Skeletal muscle satellite cell (primary cell): ENCODE measurements at regions not wholly inside any gene's neighbourhood (a gene's known extent, or its start where the extent isn't known, plus 50 kb on each side); places are given as distances from the start of the nearest gene placed in this dataset.

ENCODE experiments used
- H3K27me3 ChIP-seq: 2 replicates; pipeline ENCODE4 v1.7.0; 2013; ENCODE audit warnings: low read length; ENCODE audit not compliant: control insufficient read depth, insufficient read depth
- H3K36me3 ChIP-seq: 2 replicates; pipeline ENCODE4 v1.7.0; 2013; ENCODE audit warnings: mild to moderate bottlenecking, control low read depth, low read length; ENCODE audit not compliant: insufficient read depth
- H3K4me1 ChIP-seq: 2 replicates; pipeline ENCODE4 v1.7.0; 2013; ENCODE audit warnings: low read length; ENCODE audit not compliant: control insufficient read depth, insufficient read depth
- H3K4me2 ChIP-seq: 2 replicates; pipeline ENCODE4 v1.7.0; 2013; ENCODE audit warnings: mild to moderate bottlenecking, low read length
- H3K4me3 ChIP-seq: 2 replicates; pipeline ENCODE4 v1.7.0; 2013; ENCODE audit warnings: low read length
- H3K9ac ChIP-seq: 2 replicates; pipeline ENCODE4 v1.7.0; 2013; ENCODE audit warnings: mild to moderate bottlenecking, low read depth, low read length, moderate library complexity
- H3K9me3 ChIP-seq: replicated peaks from 2 replicates; pipeline ENCODE4 v1.7.0; 2013; ENCODE audit warnings: mild to moderate bottlenecking, control low read depth, low read length

GRCh38 chr3:111428301-111428700 lies 113.7 kb upstream of the CD96 start:
- no peak overlapping the region for H3K4me2 ChIP-seq
- no peaks in the 10 kb centered on the region for H3K4me1 ChIP-seq
- H3K4me3 ChIP-seq = no peak overlapping the region
- H3K9ac ChIP-seq = no peak overlapping the region
- H3K27me3 ChIP-seq = peaks cover 4% of the 10 kb centered on the region
- no peaks in the 10 kb centered on the region for H3K36me3 ChIP-seq
- H3K9me3 ChIP-seq = no peaks in the 10 kb centered on the region

- Histone ChIP-seq H3K4me2 (no peak overlapping the region), H3K27me3 (no peaks in the 10 kb centered on the region), H3K9me3 (no peaks in the 10 kb centered on the region), H3K36me3 (no peaks in the 10 kb centered on the region), H3K9ac (no peak overlapping the region), H3K4me1 (no peaks in the 10 kb centered on the region), H3K4me3 (no peak overlapping the region)
Measured at GRCh38 chr3:111434941-111435622, 106.9 kb upstream of the CD96 start.

- Histone ChIP-seq H3K4me3 (no peak overlapping the region), H3K4me2 (no peak overlapping the region), H3K27me3 (no peaks in the 10 kb centered on the region), H3K9ac (no peak overlapping the region), H3K36me3 (no peaks in the 10 kb centered on the region), H3K4me1 (no peaks in the 10 kb centered on the region), H3K9me3 (no peaks in the 10 kb centered on the region)
Measured at GRCh38 chr3:111438283-111438682, 103.7 kb upstream of the CD96 start.

- Histone ChIP-seq H3K9me3 (no peaks in the 10 kb centered on the region), H3K9ac (no peak overlapping the region), H3K4me2 (no peak overlapping the region), H3K27me3 (peaks cover under 1% of the 10 kb centered on the region), H3K4me3 (no peak overlapping the region), H3K36me3 (no peaks in the 10 kb centered on the region), H3K4me1 (no peaks in the 10 kb centered on the region)
Measured at GRCh38 chr3:111454551-111454950, 87.4 kb upstream of the CD96 start.

GRCh38 chr3:111465081-111465670 lies 76.8 kb upstream of the CD96 start:
- Histone ChIP-seq H3K4me3 (no peak overlapping the region), H3K9ac (no peak overlapping the region), H3K36me3 (no peaks in the 10 kb centered on the region), H3K9me3 (no peaks in the 10 kb centered on the region), H3K4me1 (no peaks in the 10 kb centered on the region), H3K4me2 (no peak overlapping the region), H3K27me3 (peaks cover 12% of the 10 kb centered on the region)

- no peak overlapping the region for H3K4me3 ChIP-seq
Measured at GRCh38 chr3:111470032-111470431, 72.0 kb upstream of the CD96 start.

GRCh38 chr3:111471831-111472230 lies 70.2 kb upstream of the CD96 start:
- peaks cover 7% of the 10 kb centered on the region for H3K27me3 ChIP-seq
- H3K9ac ChIP-seq = no peak overlapping the region
- H3K4me3 ChIP-seq = no peak overlapping the region
- H3K4me1 ChIP-seq = no peaks in the 10 kb centered on the region
- H3K36me3 ChIP-seq = no peaks in the 10 kb centered on the region
- no peaks in the 10 kb centered on the region for H3K9me3 ChIP-seq
- H3K4me2 ChIP-seq = no peak overlapping the region

More at GRCh38 chr3:111470032-111470431, 72.0 kb upstream of the CD96 start:
- H3K4me1 ChIP-seq = no peaks in the 10 kb centered on the region
- H3K9me3 ChIP-seq = no peaks in the 10 kb centered on the region
- no peak overlapping the region for H3K4me2 ChIP-seq
- H3K27me3 ChIP-seq = peaks cover 9% of the 10 kb centered on the region
- H3K36me3 ChIP-seq = no peaks in the 10 kb centered on the region
- H3K9ac ChIP-seq = no peak overlapping the region

- H3K4me1 ChIP-seq = no peaks in the 10 kb centered on the region
- no peak overlapping the region for H3K4me3 ChIP-seq
- peaks cover 7% of the 10 kb centered on the region for H3K27me3 ChIP-seq
- H3K4me2 ChIP-seq = no peak overlapping the region
- H3K36me3 ChIP-seq = no peaks in the 10 kb centered on the region
- H3K9ac ChIP-seq = no peak overlapping the region
- H3K9me3 ChIP-seq = no peaks in the 10 kb centered on the region
Measured at GRCh38 chr3:111472556-111472955, 69.4 kb upstream of the CD96 start.

GRCh38 chr3:111473550-111473949 lies 68.4 kb upstream of the CD96 start:
- Histone ChIP-seq H3K4me1 (no peaks in the 10 kb centered on the region), H3K27me3 (peaks cover 7% of the 10 kb centered on the region), H3K9me3 (no peaks in the 10 kb centered on the region), H3K4me2 (no peak overlapping the region), H3K36me3 (no peaks in the 10 kb centered on the region), H3K9ac (no peak overlapping the region), H3K4me3 (no peak overlapping the region)

- Histone ChIP-seq H3K36me3 (no peaks in the 10 kb centered on the region), H3K9ac (no peak overlapping the region), H3K27me3 (peaks cover 5% of the 10 kb centered on the region), H3K4me3 (no peak overlapping the region), H3K4me1 (no peaks in the 10 kb centered on the region), H3K4me2 (no peak overlapping the region), H3K9me3 (no peaks in the 10 kb centered on the region)
Measured at GRCh38 chr3:111476701-111477100, 65.3 kb upstream of the CD96 start.

GRCh38 chr3:111480091-111480490 lies 61.9 kb upstream of the CD96 start:
- H3K27me3 ChIP-seq = peaks cover 3% of the 10 kb centered on the region
- H3K9me3 ChIP-seq = no peaks in the 10 kb centered on the region
- no peaks in the 10 kb centered on the region for H3K4me1 ChIP-seq
- no peaks in the 10 kb centered on the region for H3K36me3 ChIP-seq
- no peak overlapping the region for H3K4me3 ChIP-seq
- no peak overlapping the region for H3K4me2 ChIP-seq
- H3K9ac ChIP-seq = no peak overlapping the region

GRCh38 chr3:111481551-111481950 lies 60.4 kb upstream of the CD96 start:
- Histone ChIP-seq H3K36me3 (no peaks in the 10 kb centered on the region), H3K4me1 (no peaks in the 10 kb centered on the region), H3K9me3 (no peaks in the 10 kb centered on the region), H3K9ac (no peak overlapping the region), H3K27me3 (no peaks in the 10 kb centered on the region), H3K4me2 (no peak overlapping the region), H3K4me3 (no peak overlapping the region)
